GM21576 (cell line): ENCODE measurements at regions not wholly inside any gene's neighbourhood (a gene's known extent, or its start where the extent isn't known, plus 50 kb on each side); places are given as distances from the start of the nearest gene placed in this dataset.

ENCODE experiments used
- ATAC-seq: cut with Tn5 transposase; IDR thresholded peaks from one replicate; pipeline ENCODE4 v1.9.1; 2021; ENCODE audit warnings: mild to moderate bottlenecking, moderate library complexity; ENCODE audit not compliant: unreplicated experiment

DNA sequence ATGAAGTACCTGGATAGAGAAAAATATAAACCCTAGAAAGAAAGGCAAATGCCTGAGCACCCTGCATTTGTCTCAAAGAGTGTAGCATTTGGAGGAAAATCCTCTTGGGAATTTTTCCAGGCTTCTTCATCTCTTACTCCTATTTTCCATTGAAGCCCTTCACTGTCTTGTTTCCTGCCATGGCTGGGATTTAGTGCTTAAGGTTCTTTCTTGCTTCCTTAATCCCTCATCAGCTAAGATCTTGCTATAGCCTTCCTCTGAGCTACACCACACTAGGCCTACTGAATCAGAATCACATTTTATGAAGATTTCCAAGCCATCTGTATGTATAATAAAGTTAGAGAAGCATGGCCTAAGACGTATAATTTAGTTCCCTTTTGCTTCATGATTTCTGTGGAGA is 97.5 kb upstream of the PHYHIPL start:
- no peak for ATAC-seq

DNA sequence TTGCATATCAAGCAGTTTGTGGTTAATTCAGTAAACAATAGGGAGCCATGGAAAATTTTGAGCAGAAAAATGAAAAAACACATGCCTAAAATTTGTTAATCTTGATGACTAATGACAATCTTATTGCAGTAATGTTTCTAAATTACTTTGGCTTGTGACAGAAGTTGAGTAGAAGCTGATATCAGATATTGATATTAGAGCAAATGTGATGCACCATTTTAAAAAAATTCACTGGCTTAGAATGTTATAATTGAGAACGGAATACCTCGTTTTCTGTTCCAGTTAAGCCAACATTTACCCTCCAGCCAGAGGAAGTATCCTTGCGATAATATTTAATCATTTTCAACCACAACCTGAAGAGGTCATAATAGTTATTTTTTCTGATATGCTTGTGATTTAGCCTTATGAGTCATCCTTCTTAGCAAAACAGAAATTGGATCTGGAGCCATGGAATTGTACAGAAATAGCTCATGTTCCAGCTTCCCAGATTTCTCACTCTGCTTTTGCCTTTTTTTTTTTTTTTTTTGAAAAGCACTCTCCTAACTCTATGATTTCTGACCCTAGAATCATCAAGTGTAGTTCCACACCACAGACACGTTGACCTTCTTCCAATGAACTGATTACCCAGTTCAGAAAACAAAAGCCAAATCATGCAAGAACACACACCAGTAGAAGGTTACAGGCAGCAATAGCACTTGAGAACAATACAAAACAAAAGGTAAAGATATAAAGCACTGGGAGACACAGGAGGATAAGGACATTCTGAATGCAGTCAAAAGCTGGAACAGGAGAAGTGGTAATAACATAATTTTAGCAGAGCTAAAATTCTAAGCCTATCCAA is 96.8 kb upstream of the PHYHIPL start:
- no peak for ATAC-seq

DNA sequence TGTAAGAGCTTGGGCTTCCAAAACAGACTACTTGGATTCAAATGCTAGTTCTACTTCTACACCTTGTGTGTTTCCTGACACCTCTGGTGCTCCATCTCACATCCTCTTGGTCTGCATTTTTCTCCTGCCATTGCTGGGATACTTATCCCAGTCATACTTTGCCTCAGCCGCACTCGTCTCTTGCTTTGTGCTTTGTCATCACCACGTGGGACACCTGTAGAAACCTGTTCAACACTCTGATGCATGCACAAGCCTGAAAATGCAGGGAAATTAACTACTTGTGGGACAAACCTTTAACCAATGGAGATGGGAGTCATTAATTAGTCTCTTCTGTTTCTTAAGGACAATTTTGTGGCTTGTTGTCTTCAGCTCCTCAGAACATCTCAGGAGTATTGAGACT is 94.2 kb upstream of the PHYHIPL start:
- ATAC-seq: no peak

DNA sequence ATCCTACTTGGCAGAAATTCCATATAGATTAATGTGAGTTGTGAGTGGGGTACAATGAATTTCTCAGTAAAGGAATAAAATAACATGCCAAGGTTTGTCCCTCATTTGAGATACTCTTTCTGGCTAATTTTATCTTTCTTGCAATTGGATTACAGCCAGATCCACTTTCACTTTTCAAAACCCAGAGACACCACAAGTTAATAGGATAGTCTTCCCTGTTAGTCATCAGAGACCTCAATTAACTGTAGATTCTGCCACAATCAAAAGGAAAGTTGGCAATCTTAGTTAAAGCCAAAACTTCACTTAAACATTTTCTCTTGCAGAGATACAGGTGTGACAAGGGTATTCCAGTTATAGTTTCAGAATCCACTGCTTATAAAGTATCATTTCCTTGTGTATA is 91.4 kb upstream of the PHYHIPL start:
- ATAC-seq: no peak

DNA sequence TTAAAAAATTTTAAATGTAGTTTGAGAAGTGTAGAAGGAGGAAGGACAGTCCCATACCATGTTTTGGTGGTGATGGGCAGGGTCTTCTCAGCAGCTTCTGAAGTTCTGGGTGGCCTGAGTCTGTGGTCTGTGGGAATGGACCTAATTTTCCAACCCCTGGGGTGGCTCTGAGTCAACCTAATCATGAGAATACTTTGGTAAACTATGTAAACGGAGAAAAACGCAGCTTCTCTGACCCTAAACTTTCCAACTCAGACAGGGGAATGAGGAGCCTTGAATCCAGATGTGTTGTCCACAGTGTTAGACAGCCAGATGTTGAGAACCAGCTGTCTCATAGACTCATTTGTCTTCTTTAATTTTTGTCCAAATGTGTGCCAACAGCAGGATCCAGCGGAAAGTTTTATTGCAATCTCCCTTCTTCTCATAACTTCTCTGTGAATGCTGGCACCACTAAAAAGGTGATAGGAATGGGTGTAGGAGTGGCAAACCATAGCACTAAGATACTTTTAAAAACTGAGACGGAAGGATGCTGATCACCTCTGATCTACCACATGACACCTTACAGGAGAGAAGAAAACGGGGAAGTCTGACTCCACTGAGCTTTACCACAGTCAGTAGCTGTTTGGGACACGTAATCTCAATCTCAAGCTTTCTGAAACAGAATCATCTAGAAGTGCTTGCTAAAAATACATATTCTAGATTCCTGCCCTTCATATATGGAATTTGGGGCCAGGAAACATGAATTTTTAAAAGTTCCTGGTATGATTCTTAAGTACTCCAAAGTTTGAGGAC is 90.5 kb upstream of the PHYHIPL start:
- no peak for ATAC-seq

DNA sequence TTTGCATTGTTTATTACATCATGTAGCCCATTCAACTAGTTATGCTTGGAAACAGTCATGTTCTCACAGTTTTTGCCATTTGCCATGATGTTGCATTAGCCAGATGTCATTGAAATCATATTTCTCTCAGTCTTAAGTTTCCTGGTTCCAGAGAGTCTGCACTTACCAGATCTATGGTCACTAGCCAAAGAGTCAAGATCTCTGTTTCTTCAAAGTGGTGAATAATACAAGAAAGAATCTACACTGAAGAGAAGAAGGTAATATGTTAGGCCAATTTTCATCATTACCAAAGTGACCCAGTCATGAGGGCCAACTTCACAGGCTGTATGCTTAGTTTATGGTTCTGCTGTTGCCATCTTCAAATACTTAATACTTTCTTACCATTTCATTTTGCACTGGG is 89.0 kb upstream of the PHYHIPL start:
- ATAC-seq: no peak

DNA sequence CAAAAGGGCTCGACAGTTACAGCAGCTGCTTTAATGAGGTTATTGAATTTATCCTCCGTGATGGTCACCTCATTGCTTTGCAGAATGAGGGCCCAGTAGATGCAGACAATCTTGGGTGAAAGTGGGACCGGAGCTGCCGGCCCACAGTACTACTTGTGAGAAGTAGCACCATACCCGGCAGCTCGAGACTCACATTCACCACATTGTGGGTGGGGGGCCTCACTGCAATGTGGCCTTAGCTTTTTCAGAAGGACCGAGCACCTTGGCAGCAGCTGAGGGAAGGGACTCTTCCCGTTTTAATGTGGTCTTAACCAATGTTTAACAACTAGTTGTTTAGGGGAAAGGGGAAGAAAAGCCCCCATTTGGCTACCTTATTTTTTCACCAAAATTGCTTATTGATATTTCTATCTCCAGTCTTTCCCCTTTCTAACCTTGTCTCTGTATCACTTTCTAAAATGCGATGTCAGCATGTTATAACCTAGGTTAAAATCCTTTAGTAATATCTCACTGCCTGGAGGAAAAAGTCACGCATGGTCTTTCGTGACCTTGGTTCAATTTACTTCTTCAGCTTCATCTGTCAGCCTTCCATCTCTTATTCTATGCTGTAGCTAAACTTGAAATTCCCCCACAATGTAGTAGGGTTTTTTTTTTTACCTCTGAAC is 87.4 kb upstream of the PHYHIPL start:
- no peak for ATAC-seq

DNA sequence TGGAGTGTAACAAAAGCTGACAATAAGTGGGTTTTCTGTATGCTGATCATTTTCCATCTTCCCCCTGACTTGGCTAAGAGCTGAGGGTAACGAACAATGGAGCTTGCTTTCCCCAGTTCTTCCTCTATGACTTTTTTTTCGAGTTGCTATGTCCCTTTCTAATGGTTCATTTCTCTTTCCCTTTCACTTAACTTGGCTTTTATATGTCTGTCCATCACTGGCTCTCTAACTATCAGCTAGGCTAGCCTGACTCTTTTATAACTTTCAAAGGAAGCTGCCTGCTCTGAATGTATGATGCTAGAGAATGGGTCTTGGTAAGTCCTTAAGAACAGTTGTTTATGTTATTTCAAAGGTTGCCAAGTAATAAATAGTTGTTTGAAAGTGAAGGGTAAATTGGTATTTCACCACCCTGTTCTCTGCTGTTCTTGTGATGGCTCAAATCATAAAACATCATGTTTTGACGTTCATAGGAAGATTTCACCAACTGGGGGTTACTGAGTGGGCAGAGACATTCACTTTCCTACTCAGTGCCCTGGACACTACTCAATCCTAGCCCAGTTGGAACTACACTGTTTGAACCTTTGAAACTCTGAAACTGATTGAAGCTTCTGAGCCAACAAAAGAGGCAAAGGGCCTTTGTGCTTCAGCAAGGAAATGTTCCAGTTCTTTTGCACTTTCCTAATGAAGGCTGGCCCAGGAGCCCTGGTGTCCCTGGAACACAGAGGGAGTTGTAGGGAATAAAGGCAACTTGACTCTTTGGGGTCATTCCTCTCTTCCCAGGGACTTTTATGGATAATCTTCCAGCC is 85.4 kb upstream of the PHYHIPL start:
- ATAC-seq: no peak

DNA sequence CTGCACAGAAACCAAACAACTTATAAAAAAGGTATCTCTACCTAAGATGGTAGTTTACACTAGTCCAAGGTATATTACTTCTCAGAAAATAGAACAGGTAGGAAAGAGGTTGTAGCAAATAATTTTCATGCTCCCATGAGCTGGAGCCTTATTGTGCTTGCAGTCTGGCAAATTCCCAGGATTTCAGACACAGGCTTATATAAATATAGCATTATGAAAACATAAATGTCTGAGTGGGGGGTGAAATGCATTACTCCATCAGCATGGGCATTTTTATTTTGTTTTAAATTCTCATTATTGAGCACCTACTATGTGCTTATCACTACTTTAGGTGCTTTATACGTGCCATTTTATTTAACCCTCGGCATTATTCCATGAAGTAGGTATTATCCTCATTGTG is 83.0 kb upstream of the PHYHIPL start:
- ATAC-seq: no peak

DNA sequence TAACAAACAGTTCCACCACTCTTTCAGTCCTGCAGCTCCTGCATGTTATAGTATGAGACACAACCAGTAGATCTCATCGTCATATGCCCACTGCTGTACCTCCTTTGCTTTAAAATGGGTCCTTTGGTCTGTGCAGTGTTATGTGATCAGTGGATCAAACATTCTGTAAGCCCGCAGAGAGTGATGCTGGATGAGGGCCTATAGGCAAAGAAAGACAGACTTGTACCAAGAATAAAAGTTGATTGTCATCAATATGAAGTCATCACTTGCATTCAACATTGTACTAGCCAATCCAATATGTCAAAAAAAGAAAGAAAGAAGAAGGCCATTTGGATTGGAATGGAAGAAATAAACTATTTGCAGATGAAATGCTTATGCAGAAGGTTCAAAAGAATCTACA is 79.8 kb upstream of the PHYHIPL start:
- no peak for ATAC-seq

DNA sequence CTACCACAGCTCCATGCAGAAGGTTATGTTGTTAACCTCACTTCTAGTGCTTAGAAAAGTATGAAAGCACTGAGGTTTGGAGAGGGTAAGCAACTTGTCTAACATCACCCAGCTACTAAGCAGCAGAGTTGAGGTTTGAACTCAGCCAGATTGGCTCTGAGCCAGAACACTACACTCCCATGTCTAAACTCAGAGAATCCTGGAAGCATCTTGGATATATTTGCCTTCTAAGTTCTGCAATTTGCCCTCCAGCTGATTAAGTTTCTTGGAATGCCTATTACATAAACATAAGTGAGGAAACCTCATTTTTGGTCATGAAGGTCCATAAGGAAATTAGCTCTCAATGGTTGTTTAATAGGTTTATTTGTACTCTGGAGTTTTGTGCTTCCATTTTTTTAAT is 78.1 kb upstream of the PHYHIPL start:
- ATAC-seq: no peak

DNA sequence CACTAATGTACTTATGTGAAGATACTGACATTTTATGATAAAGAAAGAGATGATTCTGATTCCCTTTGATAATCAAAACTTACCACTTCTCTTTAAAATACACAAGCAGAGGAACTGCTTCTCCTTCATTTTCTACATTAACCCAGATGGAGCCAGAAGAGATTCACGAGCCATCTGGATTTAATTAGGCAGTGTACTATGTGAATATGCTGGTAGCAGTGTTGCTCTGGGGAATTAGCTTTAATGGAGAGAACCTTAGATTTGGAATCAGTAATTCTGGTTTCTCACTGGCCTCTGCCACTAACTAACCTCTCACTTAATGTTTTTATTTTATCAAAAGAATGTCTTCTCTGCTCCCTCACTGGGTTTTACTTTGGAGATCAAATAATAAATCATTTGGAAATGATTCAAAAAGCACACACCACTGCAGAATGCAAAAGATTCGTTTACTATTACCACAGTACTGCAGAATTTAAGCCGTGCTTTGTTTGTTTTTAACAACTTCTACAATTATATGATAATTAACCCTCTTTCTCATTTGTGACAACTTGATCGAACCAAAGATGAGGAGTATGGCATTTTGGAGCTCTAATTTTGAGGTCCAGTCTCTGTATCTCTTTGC is 77.5 kb upstream of the PHYHIPL start:
- no peak for ATAC-seq

DNA sequence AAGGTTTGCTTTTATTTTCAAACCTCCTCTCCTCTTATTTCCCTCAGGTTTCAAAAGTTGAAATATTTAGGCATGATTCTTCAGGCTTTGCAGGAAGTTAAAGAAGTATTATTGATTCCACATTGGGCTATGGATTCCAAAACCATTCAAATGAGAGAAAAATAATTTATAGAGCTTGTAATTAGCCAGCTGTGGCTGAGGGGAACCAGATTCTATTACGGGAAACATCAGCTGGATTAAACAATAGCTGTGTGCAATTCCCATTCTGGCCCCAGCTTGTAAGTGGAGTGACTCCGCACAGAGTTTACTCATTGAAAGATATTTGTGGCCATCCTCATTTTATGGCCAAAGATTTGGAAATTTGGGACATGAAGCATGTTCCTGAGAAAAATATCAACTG is 77.0 kb upstream of the PHYHIPL start:
- no peak for ATAC-seq

DNA sequence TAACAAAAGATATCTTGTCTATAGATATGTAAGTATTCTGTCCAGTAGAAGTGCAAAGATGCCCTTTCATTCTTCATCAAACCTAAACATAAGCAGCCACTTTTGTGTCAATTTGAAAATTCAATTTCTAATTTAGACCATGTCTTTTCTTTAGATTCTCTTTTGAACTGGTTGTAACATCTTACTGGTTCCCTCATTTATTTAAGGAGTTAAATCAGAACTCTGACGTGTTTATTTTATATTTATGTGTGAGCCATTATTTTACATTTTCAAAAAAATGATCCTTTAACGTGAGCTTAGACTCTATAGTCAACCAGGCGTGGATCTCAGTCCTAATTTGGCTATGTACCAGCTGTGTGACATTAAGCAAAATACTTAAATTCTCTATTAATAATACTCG is 74.0 kb upstream of the PHYHIPL start:
- no peak for ATAC-seq

DNA sequence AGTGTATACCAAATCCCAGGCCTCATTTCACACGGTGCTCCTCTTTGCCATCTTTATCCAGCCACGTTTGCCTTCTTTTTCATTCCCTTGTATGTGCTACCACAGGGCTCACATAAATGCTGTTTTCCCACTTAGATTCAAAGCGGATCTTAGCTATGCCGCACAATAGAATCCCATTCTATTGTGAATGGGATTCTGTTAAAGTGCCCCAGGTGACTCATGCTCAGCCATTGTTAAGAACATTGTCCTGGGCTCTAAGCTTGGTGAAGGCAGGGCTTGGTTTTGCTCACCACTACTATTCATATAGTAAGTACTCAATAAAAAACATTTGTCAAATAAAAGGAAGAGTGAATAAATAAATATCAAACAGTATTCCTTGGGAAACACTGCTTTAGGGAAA is 72.3 kb upstream of the PHYHIPL start:
- no peak for ATAC-seq

DNA sequence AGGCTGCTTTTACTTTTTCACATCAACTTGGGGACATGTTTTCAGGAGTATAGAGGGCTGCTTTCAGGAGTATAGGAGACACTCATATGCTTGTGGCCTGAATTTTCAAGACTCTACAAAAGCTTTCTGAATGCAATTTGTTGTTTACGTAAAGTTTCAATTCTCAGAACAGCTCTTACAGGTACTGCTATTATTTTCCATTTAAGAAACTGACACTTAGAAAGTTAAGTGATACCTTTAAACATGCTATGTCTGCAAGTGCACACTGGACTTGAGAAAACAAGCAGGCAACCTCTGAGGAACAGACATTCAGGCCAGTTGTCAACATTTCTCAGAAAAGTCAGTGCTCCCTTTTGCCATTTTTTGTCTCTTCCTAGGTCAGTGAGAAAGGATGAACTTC is 70.0 kb upstream of the PHYHIPL start:
- ATAC-seq: no peak

DNA sequence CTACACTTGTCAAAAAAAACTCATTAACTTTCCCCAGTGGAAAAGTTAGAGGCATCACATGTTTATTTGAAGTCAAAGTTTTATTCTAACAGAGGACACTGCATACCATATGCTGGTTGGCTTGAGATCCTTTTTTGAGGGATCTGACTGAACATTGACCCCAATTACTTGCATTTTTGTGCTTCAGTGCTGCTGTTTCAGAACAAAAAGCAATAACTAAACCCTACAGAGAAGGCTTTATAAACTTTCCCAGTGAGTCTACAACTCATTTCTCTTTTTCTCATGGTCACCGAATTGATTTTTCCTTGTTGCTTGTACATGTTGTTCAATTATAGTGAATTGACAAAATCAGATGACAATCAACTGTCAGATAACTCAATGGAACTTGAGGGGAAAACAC is 69.3 kb upstream of the PHYHIPL start:
- no peak for ATAC-seq

DNA sequence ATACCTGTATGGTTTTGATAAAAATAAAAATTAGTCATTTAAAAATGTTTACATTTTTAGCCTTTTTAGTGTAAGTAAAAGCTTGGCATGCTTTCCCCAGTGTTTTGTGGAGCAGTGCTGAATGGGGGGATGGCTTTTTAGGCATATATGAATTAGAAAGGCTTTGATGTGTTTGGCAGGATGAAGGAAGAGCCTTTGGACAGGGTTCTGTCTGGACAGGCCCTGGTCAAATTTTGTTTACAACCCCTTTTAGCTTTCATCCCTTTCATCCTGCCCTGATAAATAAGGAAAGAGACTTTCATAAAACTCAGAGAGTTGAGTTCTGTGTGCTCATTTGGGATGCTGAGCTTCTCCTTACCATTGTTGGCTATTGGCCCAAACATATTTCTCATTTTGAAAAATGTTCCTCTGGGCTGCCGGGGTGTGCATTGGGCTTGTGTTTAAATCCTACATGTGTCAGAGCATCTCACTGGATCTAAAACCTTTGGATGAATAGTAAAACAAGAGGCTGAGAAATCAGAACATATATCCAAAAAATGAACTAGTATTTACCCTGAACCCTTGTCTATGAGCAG is 68.1 kb upstream of the PHYHIPL start:
- ATAC-seq: no peak

DNA sequence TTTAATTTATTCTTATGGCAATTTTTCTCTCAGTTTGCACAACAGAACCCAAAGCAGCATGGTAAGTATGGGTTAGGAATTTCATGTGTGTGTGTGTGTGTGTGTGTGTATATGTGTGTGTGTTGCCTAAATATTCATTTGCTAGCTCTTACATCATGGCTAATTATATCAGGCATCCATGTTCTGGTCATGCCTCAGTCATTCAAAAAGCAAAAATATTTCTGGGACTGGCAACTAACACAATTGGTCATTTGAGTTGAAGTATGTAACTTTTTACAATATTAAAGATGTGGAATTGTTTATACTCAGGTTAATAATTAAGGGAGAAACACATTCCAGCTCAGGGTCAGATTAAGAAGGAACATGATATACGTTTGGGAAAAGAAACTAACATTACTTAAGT is 67.6 kb upstream of the PHYHIPL start:
- no peak for ATAC-seq

DNA sequence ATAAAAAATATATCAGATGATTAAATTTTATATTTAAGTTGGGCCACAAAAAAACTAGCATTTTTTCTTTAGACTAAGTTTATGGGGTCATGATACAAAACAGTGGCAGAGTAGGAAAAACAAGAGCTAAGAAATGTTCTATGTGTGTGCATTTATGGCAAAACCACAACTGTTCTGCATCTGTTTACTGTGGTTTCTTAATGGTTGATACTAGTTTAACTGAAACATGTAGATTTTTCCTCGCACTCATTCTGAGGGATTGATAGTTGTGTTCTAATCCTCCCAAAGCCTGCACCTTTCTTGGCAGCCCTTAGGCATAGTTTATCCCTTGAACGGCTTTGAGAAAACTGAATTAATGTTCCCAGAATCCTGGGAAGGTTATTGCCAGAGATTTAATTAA is 66.6 kb upstream of the PHYHIPL start:
- ATAC-seq: no peak
